Endothelial cell (in vitro differentiated cells): ENCODE measurements at regions not wholly inside any gene's neighbourhood (a gene's known extent, or its start where the extent isn't known, plus 50 kb on each side); places are given as distances from the start of the nearest gene placed in this dataset.

Source experiments
- DNase-seq: peaks from one replicate; pipeline ENCODE4 v3.0.0; 2021; ENCODE audit warnings: low spot score
- H3K27ac Mint-ChIP-seq: one replicate; pipeline ENCODE4 v1.8.0; 2021; ENCODE audit warnings: mixed read lengths, inconsistent platforms; ENCODE audit not compliant: unreplicated experiment
- H3K27me3 Mint-ChIP-seq: one replicate; pipeline ENCODE4 v1.8.0; 2021; ENCODE audit warnings: mild to moderate bottlenecking, moderate library complexity, mixed read lengths, inconsistent platforms; ENCODE audit not compliant: unreplicated experiment
- H3K36me3 Mint-ChIP-seq: one replicate; pipeline ENCODE4 v1.8.0; 2021; ENCODE audit warnings: mild to moderate bottlenecking, low read depth, mixed read lengths, inconsistent platforms; ENCODE audit not compliant: unreplicated experiment
- H3K4me1 Mint-ChIP-seq: one replicate; pipeline ENCODE4 v1.8.0; 2021; ENCODE audit warnings: mild to moderate bottlenecking, mixed read lengths, inconsistent platforms; ENCODE audit not compliant: unreplicated experiment
- H3K4me3 Mint-ChIP-seq: one replicate; pipeline ENCODE4 v1.8.0; 2021; ENCODE audit warnings: mild to moderate bottlenecking, mixed read lengths, inconsistent platforms; ENCODE audit not compliant: unreplicated experiment
- H3K9me3 Mint-ChIP-seq: one replicate; pipeline ENCODE4 v1.8.0; 2021; ENCODE audit warnings: mixed read lengths, inconsistent platforms; ENCODE audit not compliant: unreplicated experiment
- CTCF ChIP-seq: fragments of 200-600 bp; sonication (generic); IDR thresholded peaks from one replicate; pipeline ENCODE4 v1.5.0; 2021; ENCODE audit warnings: antibody characterized with exemption; ENCODE audit not compliant: unreplicated experiment

- Mint-ChIP-seq H3K4me3 (no peak overlapping the region), H3K27me3 (peaks cover 1% of the 10 kb centered on the region), H3K36me3 (no peaks in the 10 kb centered on the region), H3K9me3 (no peaks in the 10 kb centered on the region), H3K4me1 (peaks cover 3% of the 10 kb centered on the region), H3K27ac (no peak overlapping the region)
- DNase-seq: no peak
- no peak for TF ChIP-seq CTCF
Observed at GRCh38 chr15:58277333-58277732, 139.2 kb downstream of the AQP9 start.

- DNase-seq: no peak
- Mint-ChIP-seq H3K4me1 (peaks cover 3% of the 10 kb centered on the region), H3K36me3 (no peaks in the 10 kb centered on the region), H3K27ac (no peak overlapping the region), H3K4me3 (no peak overlapping the region), H3K27me3 (peaks cover 1% of the 10 kb centered on the region), H3K9me3 (no peaks in the 10 kb centered on the region)
- no peak for TF ChIP-seq CTCF
Observed at GRCh38 chr15:58279106-58279505, 140.9 kb downstream of the AQP9 start.

- peaks cover 3% of the 10 kb centered on the region for H3K4me1 Mint-ChIP-seq
- peaks cover 1% of the 10 kb centered on the region for H3K27me3 Mint-ChIP-seq
- no peak overlapping the region for H3K27ac Mint-ChIP-seq
- H3K36me3 Mint-ChIP-seq: no peaks in the 10 kb centered on the region
- no peak for TF ChIP-seq CTCF
- no peaks in the 10 kb centered on the region for H3K9me3 Mint-ChIP-seq
- DNase-seq: no peak
- no peak overlapping the region for H3K4me3 Mint-ChIP-seq
Observed at GRCh38 chr15:58279654-58280053, 141.5 kb downstream of the AQP9 start.

GRCh38 chr15:58282060-58282708 is 144.0 kb downstream of the AQP9 start:
- no peaks in the 10 kb centered on the region for H3K36me3 Mint-ChIP-seq
- peaks cover 3% of the 10 kb centered on the region for H3K4me1 Mint-ChIP-seq
- H3K27ac Mint-ChIP-seq: no peak overlapping the region
- H3K4me3 Mint-ChIP-seq: no peak overlapping the region
- no peaks in the 10 kb centered on the region for H3K9me3 Mint-ChIP-seq
- DNase-seq: no peak
- H3K27me3 Mint-ChIP-seq: peaks cover 1% of the 10 kb centered on the region
- TF ChIP-seq CTCF: no peak

GRCh38 chr15:58283302-58283701 is 145.1 kb downstream of the AQP9 start:
- Mint-ChIP-seq H3K9me3 (no peaks in the 10 kb centered on the region), H3K36me3 (no peaks in the 10 kb centered on the region), H3K27ac (no peak overlapping the region), H3K4me1 (peaks cover 3% of the 10 kb centered on the region), H3K4me3 (no peak overlapping the region), H3K27me3 (peaks cover under 1% of the 10 kb centered on the region)
- TF ChIP-seq CTCF: no peak
- DNase-seq: no peak
